Breast epithelium (tissue), 3 donors: ENCODE measurements at regions not wholly inside any gene's neighbourhood (a gene's known extent, or its start where the extent isn't known, plus 50 kb on each side); places are given as distances from the start of the nearest gene placed in this dataset.

ENCODE experiments used
- CTCF ChIP-seq, 3 donors: fragments of 450-650 bp; IDR thresholded peaks; one replicate each; pipeline ENCODE4 v1.5.1; 2016 to 2017; ENCODE audit warnings: antibody characterized with exemption in 3 of 3, mild to moderate bottlenecking in 3 of 3, moderate library complexity in 3 of 3
- POLR2AphosphoS5 ChIP-seq, 3 donors: sonication (generic); formaldehyde crosslinking; IDR thresholded peaks; one replicate each; pipeline ENCODE4 v1.6.1; 2017; ENCODE audit warnings: antibody characterized with exemption in 3 of 3

- TF ChIP-seq POLR2AphosphoS5 (IDR thresholded peaks at IDR 0.05): no peak
- no peak for TF ChIP-seq CTCF (IDR thresholded peaks at IDR 0.05)
These were observed 1039.0 kb downstream of the SOCS6 start for GRCh38 chr18:71327850-71328249.
